GM12878 (cell line): ENCODE measurements at regions not wholly inside any gene's neighbourhood (a gene's known extent, or its start where the extent isn't known, plus 50 kb on each side); places are given as distances from the start of the nearest gene placed in this dataset.

ENCODE experiments used
- ATAC-seq: fragments of 200-7000 bp; cut with Tn5 transposase; 3 replicates; pipeline ENCODE4 v1.9.1; 2020; ENCODE audit warnings: mild to moderate bottlenecking, moderate library complexity
- BruUV-seq: library from RNA; stranded (reverse); fragments of 400-500 nt; replicated peaks from 2 replicates; lab custom pipeline; 2021; lab: Mats Ljungman, UMichigan
- CTCF ChIA-PET: fragments of 300-600 bp; sonication (Branson Sonifier 250); formaldehyde crosslinking; extraction: SDS; loops from one replicate; lab custom pipeline; 2021; ENCODE audit warnings: inconsistent platforms; lab: Yijun Ruan, JAX
- POLR2A ChIA-PET: fragments of 350-600 bp; formaldehyde crosslinking; extraction: SDS; loops from one replicate; lab custom pipeline; 2021; ENCODE audit warnings: inconsistent platforms; lab: Charles Lee
- RAD21 ChIA-PET: fragments of 300-600 bp; sonication (Branson Sonifier 250); formaldehyde crosslinking; loops from one replicate; lab custom pipeline; 2023; ENCODE audit warnings: antibody characterized with exemption; ENCODE audit not compliant: unreplicated experiment; lab: Charles Lee
- SMC1A ChIA-PET: fragments of 300-600 bp; sonication (Branson Sonifier 250); formaldehyde crosslinking; loops from one replicate; lab custom pipeline; 2023; ENCODE audit not compliant: unreplicated experiment, uncharacterized antibody; lab: Charles Lee
- DNase-seq: peaks from one replicate; pipeline ENCODE4 v3.0.0-alpha.2; 2011; ENCODE audit warnings: low read depth, low spot score
- FAIRE-seq: peaks from 3 replicates; lab custom pipeline; 2011; peaks lifted over from hg19 to GRCh38; lab: Jason Lieb, UNC
- H2AFZ ChIP-seq: 2 replicates; pipeline ENCODE4 v1.6.0; 2011; ENCODE audit warnings: low read depth, low read length, control low read depth; ENCODE audit not compliant: control insufficient read depth
- H3K27ac ChIP-seq: 2 replicates; pipeline ENCODE4 v1.5.1; 2011; ENCODE audit warnings: control low read depth; ENCODE audit not compliant: control insufficient read depth, insufficient read depth
- H3K27me3 ChIP-seq, 2 experiments: replicated peaks in 1 of 2; 2 replicates each; pipeline versions ENCODE4 v1.6.0 to v1.6.1; 2011; ENCODE audit warnings: low read length in 1 of 2; ENCODE audit not compliant: control insufficient read depth in 2 of 2, insufficient read depth in 2 of 2
- H3K36me3 ChIP-seq, 2 experiments: 2 replicates each; pipeline ENCODE4 v1.5.1; 2011; ENCODE audit warnings: low read length in 1 of 2; ENCODE audit not compliant: control insufficient read depth in 2 of 2, insufficient read depth in 2 of 2
- H3K4me1 ChIP-seq: 2 replicates; pipeline ENCODE4 v1.6.1; 2011; ENCODE audit warnings: mild to moderate bottlenecking, low read length, moderate library complexity, mixed read lengths; ENCODE audit not compliant: control insufficient read depth, insufficient read depth
- H3K4me2 ChIP-seq: 2 replicates; pipeline ENCODE4 v1.6.0; 2011; ENCODE audit warnings: control low read depth; ENCODE audit not compliant: control insufficient read depth, insufficient read depth
- H3K4me3 ChIP-seq: fragments of 200-600 bp; sonication (generic); 2 replicates; pipeline ENCODE4 v1.5.1; 2016
- H3K79me2 ChIP-seq: 2 replicates; pipeline ENCODE4 v1.6.0; 2011; ENCODE audit warnings: low read length; ENCODE audit not compliant: control insufficient read depth, insufficient read depth
- H3K9ac ChIP-seq: 2 replicates; pipeline ENCODE4 v1.8.0; 2011; ENCODE audit warnings: low read length, control low read depth, mixed read lengths; ENCODE audit not compliant: control insufficient read depth, insufficient read depth
- H3K9me3 ChIP-seq: replicated peaks from 3 replicates; pipeline ENCODE4 v1.5.1; 2011; ENCODE audit warnings: mild to moderate bottlenecking, low read length; ENCODE audit not compliant: control insufficient read depth, insufficient read depth
- H4K20me1 ChIP-seq: 2 replicates; pipeline ENCODE4 v1.6.0; 2011; ENCODE audit not compliant: control insufficient read depth, insufficient read depth
- BACH1 ChIP-seq: fragments of 450-650 bp; IDR thresholded peaks from 2 replicates; pipeline ENCODE4 v1.6.1; 2017; ENCODE audit warnings: mild to moderate bottlenecking, borderline replicate concordance
- DPF2 ChIP-seq: fragments of 450-650 bp; IDR thresholded peaks from 2 replicates; pipeline ENCODE4 v1.6.1; 2017; ENCODE audit warnings: mild to moderate bottlenecking
- EED ChIP-seq: sonication (generic); IDR thresholded peaks from 2 replicates; pipeline ENCODE4 v1.6.1; 2016; ENCODE audit warnings: antibody characterized with exemption, low read depth
- USF2 ChIP-seq: IDR thresholded peaks from 2 replicates; pipeline ENCODE4 v1.6.1; 2011; ENCODE audit warnings: low read depth, low read length, improper control_type of control experiment, borderline replicate concordance
- WGBS: methylation state at CpG from one replicate; pipeline ENCODE4 v1.1.6; 2016; ENCODE audit warnings: low lambda C conversion rate; ENCODE audit not compliant: insufficient replicate concordance, insufficient coverage; ENCODE audit errors: missing lambda C conversion rate; 5-methylcytosine and 5-hydroxymethylcytosine counted together
- in situ Hi-C: fragments of 300-500 bp; cut with MboI; formaldehyde crosslinking; loops from 9 replicates; pipeline ENCODE4 v1.14.3; 2018; ENCODE audit warnings: mixed read lengths
- intact Hi-C: fragments of 100-400 bp; cut with micrococcal nuclease; formaldehyde crosslinking; loops from one replicate; pipeline ENCODE4 v1.14.2; 2022; ENCODE audit not compliant: unreplicated experiment

DNA sequence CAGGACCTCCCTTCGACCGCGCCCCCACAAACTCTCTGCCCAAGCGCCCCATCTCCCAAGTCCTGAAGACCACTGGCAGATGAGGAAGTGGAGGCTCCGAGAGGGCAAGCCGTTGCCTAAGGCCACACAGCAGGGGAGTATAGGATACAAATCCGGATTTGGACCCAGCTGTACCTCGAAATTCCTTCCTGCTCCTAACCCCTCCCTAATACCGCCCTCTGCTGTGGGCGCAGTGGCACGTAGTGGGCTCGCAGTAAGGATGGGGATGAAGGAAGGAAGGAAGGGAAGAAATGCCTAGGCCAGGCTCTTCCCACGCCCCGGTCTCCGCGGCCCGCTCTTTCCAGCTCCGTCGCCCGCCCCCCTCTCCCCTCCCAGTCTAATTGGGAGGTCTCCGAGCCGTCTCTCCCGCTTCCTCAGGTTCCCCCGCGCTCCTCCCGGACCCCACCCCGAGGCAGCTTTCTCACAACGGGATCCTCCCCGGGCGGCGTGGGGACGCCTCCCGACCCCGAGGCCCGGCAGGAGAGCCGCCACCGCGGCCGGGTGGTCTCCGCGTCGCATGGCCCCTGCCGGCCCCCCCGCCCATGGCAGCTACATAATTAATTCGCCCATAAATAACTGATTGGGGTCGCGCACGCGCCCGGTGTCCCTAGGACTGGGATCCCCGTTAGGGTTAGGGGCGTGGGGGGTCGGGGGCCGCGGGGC lies 138.9 kb downstream of the C9orf50 start (continued):
- TF ChIP-seq USF2: no peak
- no peak for TF ChIP-seq BACH1

DNA sequence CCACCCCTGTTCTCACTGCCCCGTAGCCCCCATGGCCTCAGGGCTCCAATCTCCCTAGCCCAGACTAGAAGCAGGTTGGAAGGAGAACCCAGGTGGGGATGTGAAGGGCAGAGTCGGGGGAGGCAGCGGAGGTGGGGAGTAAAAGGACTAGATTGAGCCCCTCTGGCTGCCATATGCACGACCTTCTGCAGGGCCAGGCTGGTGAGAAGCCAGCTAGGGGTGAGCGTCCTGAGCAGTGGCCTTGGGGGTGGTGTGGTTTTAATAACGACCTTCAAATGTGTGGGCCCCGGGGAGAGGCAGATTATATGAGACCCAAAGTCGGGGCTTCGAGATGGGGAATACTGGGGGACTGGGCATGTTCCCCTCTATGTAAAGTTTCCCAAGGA lies 139.5 kb downstream of the C9orf50 start:
- POLR2A ChIA-PET: no interaction called here
- Histone ChIP-seq H3K9ac (no peak overlapping the region), H3K27ac (no peak overlapping the region), H3K79me2 (no peaks in the 10 kb centered on the region), H3K36me3 (no peaks in the 10 kb centered on the region), H3K4me3 (no peak overlapping the region), H3K4me1 (no peaks in the 10 kb centered on the region), H2AFZ (no peak overlapping the region), H4K20me1 (no peaks in the 10 kb centered on the region), H3K9me3 (no peaks in the 10 kb centered on the region), H3K27me3 (peaks cover 8 to 19% of the 10 kb centered on the region in 2 experiments; a peak in 3 of 4 replicates), H3K4me2 (no peak overlapping the region)
- no TSS peak for BruUV-seq
- CTCF ChIA-PET: no interaction called here
- in situ Hi-C loops (no loop called here), intact Hi-C loops (loop anchor here (10.0 kb wide), 1 partner anchor 123 kb away; no protein-coding TSS in a partner anchor)
- no peak for FAIRE-seq
- SMC1A ChIA-PET: no interaction called here
- TF ChIP-seq DPF2: no peak
- no peak for TF ChIP-seq EED
- 47% methylated on average over 9 of the region's 9 CpGs for whole genome bisulfite sequencing
- RAD21 ChIA-PET: no interaction called here
- DNase-seq: no peak
- ATAC-seq: no peak
